Heart left ventricle (tissue), 13 donors: ENCODE measurements at regions not wholly inside any gene's neighbourhood (a gene's known extent, or its start where the extent isn't known, plus 50 kb on each side); places are given as distances from the start of the nearest gene placed in this dataset.

Experiments
- POLR2A ChIP-seq, 2 donors: fragments of 450-650 bp; IDR thresholded peaks; one replicate each; pipeline ENCODE4 v1.6.1; 2017; ENCODE audit warnings: antibody characterized with exemption in 2 of 2, mild to moderate bottlenecking in 2 of 2, moderate library complexity in 2 of 2
- TF ChIP-seq, protein P1 (sequence below), 12 donors: fragments of 200-600 bp; sonication (generic) in 4 of 12; IDR thresholded peaks; one replicate each; pipeline versions ENCODE4 v1.5.0 to v1.8.0; 2018 to 2022; ENCODE audit warnings: antibody characterized with exemption in 12 of 12, mild to moderate bottlenecking in 5 of 12
- donor health status: ischemic (EF 13 %, LVEDD 7.1; RV severe dilation, severe dysfunction).
- donor health status: DM: no; HTN: yes; CAD: no.
- donor health status: DM: no; HTN: no; CAD: no.
- donor health status: ischemic (EF 25% LVEDD 6.9; RV normal size, moderate dysfunction).
- donor health status: ischemic (EF 25% LVEDD 5.7; RV mildly dilated, moderate dysfunction).
- donor health status: ischemic (EF 35%, LVEDD 5.7; RV mildly dilated, moderate dysfunction).
- donor health status: nonischemic (EF 11% LVEDD 7.7; RV severe dilation, severe dysfunction).
- donor health status: DM: yes; HTN: yes; CAD: no.
- donor health status: PGD.
- donor health status: ischemic (EF 29% LVEDD 5.4; RV normal size, mild dysfunction).
- donor health status: nonischemic (EF 23%, LVEDD 6.1; RV moderate dilation, normal function).

DNA sequence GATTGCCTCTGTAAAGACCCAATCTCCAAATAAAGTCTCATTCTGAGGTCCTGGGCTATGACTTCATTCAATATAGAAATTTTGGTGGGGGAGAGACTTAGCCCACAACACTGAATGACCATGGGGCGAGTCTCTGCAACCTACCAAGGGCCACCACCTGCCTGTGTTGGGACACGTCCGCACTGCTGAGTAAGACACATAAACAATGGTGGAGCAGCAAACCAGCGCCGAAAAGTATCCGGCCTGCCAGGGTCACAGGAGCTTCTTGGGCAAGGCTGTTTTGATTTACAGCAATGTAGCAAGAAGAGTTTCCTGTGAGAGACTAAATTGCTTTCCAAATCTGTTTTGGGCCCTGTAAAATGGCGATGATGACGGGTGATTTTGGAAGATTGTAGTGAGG is 122.3 kb downstream of the SHANK2 start:
- TF ChIP-seq, protein P1, sequence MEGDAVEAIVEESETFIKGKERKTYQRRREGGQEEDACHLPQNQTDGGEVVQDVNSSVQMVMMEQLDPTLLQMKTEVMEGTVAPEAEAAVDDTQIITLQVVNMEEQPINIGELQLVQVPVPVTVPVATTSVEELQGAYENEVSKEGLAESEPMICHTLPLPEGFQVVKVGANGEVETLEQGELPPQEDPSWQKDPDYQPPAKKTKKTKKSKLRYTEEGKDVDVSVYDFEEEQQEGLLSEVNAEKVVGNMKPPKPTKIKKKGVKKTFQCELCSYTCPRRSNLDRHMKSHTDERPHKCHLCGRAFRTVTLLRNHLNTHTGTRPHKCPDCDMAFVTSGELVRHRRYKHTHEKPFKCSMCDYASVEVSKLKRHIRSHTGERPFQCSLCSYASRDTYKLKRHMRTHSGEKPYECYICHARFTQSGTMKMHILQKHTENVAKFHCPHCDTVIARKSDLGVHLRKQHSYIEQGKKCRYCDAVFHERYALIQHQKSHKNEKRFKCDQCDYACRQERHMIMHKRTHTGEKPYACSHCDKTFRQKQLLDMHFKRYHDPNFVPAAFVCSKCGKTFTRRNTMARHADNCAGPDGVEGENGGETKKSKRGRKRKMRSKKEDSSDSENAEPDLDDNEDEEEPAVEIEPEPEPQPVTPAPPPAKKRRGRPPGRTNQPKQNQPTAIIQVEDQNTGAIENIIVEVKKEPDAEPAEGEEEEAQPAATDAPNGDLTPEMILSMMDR (IDR thresholded peaks at IDR 0.05), result no peak
- TF ChIP-seq POLR2A (IDR thresholded peaks at IDR 0.05), result no peak
